GM20431 (cell line): ENCODE measurements at regions not wholly inside any gene's neighbourhood (a gene's known extent, or its start where the extent isn't known, plus 50 kb on each side); places are given as distances from the start of the nearest gene placed in this dataset.

ENCODE experiments used
- in situ Hi-C: fragments of 300-500 bp; cut with MseI, MboI; formaldehyde crosslinking; loops from one replicate; pipeline ENCODE4 v1.15.0; 2020; ENCODE audit warnings: low sequenced_read_pairs; ENCODE audit not compliant: unreplicated experiment

DNA sequence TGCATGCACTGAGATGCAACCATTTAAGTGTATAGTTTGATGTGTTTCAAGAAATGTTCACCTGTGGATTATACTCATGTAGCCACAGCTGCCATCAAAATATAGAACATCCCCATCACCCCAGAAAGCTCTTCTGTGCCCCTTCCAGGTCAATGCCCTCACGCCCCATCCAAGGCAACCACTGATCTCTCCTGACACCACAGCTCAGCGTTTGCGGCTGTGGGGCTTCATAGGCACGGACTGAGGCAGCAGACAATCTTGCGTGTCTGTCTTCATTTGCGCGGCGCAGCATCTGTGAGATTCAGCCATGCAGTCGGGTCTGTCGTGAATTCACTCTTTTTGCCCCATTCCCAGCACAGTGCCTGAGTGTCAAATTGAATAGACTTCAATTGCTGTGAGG lies 153.8 kb upstream of the UQCRFS1 start:
- in situ Hi-C loops: no loop called here

DNA sequence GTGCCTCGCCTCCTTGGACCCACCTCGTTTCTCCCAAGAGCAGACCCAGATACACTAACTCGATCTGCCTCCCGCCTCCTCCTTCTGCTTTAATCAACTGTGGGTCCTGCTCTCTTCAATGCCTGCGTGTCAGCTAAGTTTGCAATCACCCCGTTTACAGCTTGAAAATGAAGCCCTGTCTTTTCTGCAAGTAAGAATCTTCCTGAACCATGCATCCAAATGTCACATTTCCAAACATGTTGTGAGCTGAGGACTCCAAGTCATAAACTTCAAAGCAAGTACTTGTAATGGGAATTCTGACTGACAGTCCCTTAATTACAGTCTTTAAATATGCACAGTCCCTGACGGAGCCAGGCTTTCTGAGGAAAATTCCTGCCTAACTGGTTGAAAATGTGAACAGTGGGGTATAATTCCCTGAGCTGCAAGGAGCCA lies 154.9 kb upstream of the UQCRFS1 start:
- in situ Hi-C loops: no loop called here

DNA sequence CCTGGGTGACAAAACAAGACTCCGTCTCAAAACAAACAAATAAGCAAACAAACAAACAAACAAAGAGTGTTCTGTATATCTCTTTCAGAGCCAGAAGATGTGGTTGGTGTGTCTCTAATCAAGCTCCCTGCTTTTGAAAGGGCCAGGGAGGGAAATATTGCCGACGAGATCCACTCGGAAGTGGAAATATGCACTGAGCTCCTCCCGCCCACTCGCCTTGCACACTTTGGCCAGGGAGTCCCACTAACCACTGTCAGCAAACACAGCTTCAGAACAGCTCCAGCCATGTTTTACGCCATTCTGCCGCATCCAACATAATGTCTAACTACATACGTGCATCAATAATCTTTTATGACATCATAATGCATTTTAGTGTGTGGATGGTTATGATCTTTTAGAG lies 155.5 kb upstream of the VSTM2B start:
- in situ Hi-C loops: no loop called here

DNA sequence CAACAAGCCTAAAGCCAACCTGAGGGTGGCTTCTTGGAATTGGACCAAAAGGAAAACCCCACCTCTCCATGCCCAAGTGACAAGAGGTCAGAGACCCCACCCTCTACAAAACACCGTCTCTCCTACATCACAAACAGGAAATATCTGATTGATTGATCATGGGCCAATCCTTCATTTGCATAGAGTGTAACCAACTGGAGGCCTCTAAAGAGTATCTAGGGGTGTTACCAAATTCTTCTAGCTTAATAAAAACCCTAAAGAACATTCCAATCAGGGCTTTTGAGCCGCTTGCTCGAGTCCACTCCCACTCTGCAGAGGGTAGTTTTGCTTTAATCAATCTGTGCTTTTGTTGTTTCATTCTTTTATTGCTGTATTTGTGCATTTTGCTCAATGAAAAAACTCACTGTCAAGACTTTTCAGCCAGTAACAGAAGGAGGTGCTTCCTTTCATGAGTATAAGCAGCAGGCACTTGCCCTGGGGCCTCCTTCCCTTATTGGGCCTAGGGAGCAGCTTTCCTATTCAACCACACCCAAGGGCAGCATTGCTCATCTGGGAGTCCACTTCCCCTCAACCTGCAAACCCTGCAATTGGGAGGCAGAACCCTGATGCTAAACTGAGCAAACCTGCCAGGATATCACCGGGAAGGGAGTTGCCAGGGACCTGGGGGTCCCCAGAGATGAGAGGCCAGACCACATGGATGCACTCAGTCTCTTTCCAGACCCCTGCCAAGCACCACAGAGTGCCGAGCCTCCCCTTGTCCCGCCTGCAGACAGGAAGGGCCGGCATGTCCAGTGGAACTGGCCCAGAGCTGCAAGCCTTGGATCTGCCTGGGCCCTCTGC lies 154.3 kb upstream of the VSTM2B start:
- in situ Hi-C loops: no loop called here

DNA sequence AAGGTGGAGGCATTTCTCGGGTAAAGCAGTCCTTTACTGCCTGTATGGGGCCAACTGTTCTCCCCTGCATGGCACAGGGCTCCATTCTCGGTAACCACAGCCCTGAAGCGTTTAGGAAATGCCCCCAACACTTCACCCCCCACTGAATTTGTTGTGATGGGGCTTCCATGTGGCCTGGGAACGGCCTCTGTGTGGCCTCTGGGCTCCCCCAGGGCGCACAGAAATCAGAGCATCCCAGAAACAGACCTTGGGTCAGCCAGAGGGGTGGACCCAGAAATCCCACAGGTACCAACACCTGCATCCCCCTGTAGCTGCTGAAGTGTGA lies 153.7 kb upstream of the VSTM2B start:
- in situ Hi-C loops: no loop called here

DNA sequence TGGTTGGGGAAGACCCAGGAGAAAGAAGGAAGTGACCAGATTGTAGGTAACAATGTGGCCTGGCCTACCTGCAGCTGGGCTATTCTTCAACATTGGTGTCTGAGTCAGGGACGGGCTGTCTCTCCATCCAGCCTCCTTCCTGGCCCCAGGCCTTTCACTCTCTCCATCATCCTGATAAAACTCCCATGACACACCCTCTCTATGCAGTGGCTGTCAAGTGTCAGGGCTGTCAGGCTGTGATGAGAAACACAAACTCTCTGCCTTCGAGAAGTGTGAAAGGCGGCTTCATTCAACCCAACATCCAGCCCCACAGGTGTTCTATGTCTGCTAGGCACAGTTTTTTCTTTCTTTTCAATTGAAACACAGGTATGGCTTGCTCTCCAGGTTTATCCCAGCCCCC lies 153.3 kb upstream of the VSTM2B start:
- in situ Hi-C loops: no loop called here

DNA sequence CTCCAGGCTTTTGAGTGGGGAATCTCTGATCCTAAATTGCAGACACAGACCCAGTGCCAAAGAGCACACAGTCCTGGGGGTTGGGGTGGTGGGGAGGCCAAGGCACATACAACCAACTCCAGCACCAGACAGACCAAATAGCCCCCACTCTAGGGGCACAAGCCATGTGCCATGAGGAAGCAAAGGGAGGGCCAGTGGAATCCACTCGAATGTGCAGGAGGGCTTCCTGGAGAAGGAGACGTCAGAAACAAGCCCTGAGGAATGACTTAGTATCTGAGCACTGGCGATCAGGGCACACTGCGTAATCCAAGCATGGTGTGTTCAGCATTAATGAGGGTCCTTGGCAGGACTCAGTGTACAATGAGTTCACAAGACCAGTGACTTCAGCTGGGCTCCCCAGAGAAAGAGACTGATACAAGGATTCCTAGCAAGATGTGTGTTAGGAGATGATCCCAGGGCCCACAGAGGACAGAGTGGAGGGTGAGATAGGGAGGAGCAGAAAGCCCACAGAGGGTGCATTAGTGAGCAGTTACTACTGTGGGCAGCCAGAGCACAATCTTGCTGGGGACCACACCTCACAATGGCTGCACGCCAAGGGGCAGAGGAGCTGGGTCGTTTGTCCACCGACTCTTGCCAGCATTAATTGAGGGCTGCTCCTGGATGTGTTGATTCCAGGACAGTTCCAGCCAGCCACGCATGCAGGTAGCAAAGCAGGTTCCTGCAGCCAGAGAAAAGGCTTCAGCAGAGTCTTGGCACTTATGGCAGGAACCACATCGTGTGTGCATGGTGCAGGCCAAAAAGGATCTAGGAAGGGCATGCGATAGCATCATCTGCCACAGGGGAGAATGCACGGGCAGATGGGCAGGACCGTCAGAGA lies 152.6 kb upstream of the VSTM2B start:
- in situ Hi-C loops: no loop called here

DNA sequence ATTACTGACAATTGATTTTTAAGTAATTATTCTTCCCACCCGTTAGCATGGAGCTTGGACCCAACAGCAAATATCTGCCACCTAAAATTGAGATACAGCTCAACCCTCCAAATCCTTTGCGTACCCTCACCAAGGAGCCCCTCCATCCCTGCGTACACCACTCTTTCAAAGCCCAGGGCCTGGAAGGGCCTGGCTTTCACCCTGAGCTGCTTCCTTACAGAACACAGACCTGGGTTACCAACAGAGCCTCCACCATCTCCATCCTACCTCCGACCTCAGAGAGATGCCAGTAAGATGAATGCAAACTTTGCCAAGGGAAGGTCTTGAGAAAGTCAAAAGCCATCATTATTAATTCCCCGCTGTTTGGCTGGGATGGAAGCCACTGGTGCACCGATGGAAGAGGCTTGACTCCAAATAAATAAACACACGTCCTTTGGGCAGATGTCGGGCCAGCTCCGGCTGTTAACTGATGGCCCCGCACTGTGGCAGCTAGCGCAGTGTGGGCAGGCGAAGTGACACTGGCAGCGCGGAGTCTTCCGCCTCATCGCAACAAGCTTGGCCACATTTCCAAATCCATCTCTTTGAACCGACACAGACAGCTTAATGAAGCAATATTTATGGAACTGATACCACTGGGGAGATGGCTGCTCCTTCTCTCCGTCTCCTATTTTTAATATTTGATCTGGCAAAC lies 150.2 kb upstream of the VSTM2B start:
- in situ Hi-C loops: no loop called here

DNA sequence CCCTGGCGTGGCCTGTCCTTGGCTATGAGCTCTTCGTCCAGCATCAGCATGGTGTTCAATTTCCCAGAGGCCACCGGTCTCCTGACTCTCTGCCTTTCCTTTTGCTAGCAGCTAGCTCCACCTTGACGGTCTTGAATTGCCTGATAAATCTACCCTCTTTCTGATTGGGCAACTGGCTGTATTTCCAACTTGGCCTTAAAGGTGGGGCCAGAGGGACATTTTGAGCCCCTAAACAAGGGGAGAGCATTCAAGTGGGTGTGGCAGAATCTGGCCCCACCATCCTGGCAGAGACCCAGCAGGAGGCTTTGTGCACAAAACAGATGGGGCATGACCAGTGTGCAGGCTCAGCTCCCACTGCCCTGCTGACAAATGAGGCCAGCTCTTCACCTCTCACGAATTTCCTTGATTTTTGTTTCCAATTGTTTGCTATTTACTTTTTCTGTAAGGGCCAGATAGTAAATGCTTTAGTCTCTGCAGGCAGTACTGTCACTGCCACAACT lies 148.9 kb upstream of the VSTM2B start:
- in situ Hi-C loops: no loop called here

DNA sequence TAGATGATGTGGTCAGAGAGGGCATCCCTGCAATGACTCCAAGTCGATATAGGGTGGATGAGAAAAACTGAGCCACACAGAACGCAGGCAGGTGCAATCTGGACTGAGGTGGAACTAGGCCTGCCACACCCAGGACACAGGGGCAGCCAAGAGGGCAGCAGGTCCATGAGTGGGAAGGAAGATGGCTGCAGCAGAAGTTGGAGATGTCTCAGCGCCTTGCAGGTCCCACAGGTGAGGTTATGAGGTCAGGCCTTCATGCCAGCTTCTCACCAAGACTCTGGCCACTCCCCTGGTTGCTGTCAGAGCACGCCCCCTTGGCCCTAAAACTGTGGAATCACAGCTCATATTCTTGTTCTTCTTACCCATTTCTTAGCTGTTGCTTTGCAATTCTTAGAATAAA lies 147.7 kb upstream of the VSTM2B start:
- in situ Hi-C loops: no loop called here

DNA sequence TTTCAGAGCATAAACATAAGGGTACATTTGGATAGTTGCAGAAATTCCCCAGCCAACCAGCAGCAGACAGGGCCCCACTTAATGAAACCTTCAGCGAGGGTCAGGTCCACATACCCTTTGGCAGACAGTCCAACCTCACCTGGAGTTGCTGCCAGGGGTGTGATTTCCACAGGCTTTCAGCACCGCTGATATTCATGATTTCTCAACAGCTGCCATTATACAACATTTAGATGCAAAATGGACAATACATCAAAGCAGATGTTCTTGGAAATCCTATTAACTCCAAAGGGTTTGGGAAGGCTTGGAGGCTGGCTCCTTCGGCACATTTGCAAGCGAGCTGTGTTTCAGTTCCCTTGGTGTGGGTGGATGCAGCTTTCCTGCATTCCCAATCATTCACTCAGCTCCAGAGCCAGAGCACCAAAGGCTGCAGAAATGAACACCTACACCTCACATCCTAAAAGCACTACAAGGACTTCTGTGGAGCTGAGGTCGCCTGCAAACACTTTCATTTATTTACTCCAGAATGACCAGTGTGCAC lies 147.2 kb upstream of the VSTM2B start:
- in situ Hi-C loops: no loop called here

DNA sequence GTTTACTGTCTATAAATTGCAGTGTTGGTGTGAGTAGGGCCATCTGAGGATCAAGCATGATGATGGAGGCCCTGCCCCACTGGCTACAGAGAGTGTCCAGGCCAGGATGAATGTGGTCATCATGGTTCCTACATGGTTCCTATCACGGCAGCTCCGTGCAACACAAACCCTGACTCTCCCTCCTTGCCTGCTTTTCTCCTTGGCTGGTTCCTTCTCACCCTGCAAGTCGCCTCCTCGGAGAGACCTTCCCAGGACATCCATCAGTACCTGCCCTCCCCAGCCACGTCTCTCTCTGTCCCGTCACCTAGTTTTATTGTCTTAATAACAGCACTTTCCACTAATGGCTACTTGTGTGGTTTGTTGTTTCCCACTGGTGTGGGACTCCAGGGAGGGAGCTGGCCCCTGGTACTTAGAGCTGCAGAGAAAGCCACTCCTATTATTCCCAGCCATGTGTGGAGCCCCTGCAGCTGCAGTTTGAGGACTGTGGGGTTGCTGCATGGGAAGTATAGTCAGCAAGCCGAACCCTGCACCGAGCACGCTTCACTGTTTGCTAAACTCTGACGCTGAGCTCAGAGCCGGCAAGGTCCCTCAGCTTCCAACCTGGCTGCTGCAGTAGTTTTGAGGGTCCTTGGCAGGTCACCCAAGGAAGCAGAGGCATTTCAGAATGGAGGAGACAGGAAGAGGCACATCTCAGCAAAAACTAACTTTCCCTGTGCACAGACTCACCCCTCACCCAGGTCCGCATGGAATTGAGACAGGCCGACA lies 146.4 kb upstream of the VSTM2B start:
- in situ Hi-C loops: no loop called here

DNA sequence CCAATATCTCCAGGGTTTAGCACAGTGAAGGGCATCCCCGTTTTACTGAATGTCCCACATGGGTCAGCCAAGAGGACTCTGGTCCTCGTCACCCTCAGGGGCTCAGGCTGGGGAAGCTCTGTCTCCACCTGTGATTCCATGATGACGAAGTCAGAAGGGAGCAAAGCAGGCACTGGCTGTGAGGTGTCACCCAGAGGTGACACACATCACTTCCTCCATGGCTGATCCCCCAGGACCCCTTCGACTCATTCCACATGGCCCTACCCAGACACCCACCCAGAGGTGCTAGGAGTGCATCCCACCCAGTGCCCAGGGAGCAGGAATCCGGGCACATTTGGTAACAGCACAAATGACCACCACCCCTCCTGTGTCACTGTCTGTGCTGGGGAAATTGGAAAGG lies 145.2 kb upstream of the VSTM2B start:
- in situ Hi-C loops: no loop called here

DNA sequence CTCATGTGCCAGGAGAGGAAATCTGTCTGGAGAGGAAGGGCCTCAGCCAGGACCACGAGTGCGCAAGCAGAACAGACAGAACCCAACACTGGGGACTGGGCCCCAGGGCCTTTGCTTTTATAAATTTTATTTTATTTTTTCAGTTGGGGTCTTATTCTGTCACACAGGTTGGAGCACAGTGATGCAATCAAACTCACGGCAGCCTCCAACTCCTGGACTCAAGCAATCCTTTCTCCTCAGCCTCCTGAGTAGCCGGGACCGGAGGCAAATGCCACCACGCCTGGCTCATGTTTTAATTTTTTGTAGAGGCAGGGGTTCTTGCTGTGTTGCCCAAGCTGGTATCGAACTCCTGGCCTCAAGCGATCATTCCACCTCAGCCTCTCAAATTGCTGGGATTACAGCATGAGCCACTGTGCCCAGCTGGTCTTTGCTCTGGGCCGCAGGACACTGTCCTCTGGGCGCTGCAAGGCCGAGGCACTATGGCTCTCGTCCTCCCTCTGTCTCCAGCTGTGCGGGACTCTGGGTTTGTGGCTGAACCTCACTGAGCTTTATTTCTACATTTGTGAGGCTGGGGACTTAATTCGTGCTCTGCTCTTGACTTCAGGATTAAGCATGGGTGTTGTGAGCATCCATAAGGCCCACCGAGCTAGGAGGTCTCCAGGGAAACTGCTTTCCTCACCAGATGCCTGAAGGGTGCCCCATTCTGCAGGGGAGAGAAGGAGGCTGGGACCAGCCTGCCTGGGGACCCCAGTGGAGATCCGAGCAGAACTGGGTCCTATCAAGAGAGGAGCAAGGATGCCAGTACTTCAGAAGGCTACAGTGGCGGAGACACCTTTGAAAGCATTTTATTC lies 144.2 kb upstream of the VSTM2B start:
- in situ Hi-C loops: no loop called here

DNA sequence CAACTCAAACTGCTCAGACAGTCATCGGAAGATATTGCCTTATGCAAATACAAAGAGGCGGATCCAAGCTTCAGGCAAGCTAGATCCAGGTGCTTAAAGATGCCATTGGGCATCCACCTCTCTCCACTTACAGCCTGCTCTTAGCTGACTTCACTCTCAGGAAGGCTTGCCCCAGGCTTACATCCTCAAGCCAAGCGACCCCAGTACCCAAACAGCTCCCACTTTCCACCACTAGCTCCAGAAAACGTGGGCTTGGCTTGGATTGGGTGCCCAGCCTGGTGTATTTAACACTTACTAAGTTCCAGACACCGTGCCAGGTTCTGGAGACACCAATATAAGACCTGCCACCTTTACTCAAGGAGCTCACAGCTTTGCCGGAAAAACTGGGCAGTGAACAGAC lies 142.1 kb upstream of the VSTM2B start:
- in situ Hi-C loops: no loop called here

DNA sequence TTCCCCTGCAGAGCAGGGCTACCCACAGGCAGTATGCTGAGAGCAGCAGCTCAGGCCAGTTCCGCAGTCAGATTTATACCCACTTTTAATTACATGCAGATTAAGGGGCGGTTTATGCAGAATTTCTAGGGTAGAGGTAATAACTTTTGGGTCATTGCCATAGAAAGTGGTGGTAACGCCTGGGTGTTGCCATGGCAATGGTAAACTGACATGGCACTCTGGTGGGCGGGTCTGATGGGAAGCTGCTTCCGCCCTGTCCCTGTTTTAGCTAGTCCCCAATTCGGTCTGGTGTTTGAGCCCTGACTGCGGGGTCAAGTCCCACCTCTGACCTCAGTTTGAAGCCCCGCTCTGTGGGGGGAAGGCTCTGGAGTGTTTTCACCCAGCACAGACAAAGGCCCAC lies 141.1 kb upstream of the VSTM2B start:
- in situ Hi-C loops: no loop called here

DNA sequence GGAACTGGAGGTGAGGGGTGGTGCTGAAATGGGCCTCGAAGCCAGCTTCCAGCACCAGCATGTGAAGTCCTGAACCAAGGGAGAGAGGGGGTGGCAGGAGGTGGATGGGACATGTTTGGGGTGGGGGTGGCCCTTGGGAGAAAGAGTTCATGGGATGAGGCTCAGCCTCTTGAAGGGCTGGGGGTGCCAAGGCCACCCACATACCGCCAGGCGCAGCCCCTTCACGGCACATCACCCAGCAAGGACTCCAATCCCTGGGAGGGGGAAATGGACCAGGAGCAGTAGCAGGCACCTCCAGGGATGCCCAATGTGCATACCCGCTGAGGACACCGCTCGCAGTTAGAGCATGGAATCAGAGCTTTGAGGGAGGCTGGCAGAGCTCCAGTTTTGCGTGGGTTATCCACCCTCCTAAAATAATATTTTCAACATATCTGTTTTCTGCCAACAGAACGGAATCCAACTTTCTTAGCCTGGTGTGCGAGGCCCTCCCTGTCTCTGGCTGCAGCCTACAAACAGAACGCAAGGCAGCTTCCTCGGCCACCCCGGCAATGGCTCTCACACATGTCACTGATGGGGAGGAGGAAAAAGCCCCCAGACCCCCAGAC lies 140.5 kb upstream of the VSTM2B start:
- in situ Hi-C loops: no loop called here

DNA sequence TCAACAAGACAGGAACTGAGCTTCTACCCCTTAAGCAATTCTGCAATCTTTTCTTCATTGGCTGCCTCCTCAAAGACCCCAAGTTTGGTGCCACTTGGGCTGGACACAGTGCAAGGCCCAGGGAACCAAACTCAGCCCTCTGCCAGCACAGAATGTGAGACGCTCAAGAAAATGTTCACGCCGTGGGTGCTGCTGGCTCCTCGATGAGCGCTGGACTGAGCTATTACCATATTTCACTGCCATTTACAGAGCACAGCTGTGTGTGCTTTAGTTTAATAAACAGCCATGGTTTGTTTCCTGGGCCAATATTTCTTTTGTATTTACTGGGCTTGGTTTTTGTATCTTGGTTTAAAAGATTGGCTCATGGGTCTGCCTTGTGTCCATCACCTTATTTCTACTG lies 138.8 kb upstream of the VSTM2B start:
- in situ Hi-C loops: no loop called here
